Stomach (tissue), 8 donors: ENCODE measurements at regions not wholly inside any gene's neighbourhood (a gene's known extent, or its start where the extent isn't known, plus 50 kb on each side); places are given as distances from the start of the nearest gene placed in this dataset.

Experiments used
- DNase-seq, 2 donors: peaks; one replicate each; pipeline versions ENCODE4 v3.0.0 to v3.0.0-alpha.2; 2013 to 2019
- H3K27ac ChIP-seq, 5 donors: fragments of 200-600 bp in 4 of 5; sonication (generic) in 4 of 5; one replicate each; pipeline ENCODE4 v1.5.1; 2013 to 2019; ENCODE audit warnings: mild to moderate bottlenecking in 1 of 5, moderate library complexity in 1 of 5
- H3K27me3 ChIP-seq, 3 donors: fragments of 200-600 bp; sonication (generic); one replicate each; pipeline ENCODE4 v1.5.1; 2017 to 2019; ENCODE audit warnings: mixed run types in 1 of 3
- H3K36me3 ChIP-seq, 4 donors: fragments of 200-600 bp; sonication (generic); 1 replicate in 3 of 4; 2 replicates in 1 of 4; pipeline ENCODE4 v1.5.1; 2016 to 2019
- H3K4me1 ChIP-seq, 4 donors: fragments of 200-600 bp; sonication (generic); one replicate each; pipeline ENCODE4 v1.5.1; 2016 to 2019
- H3K4me3 ChIP-seq, 4 donors: fragments of 200-600 bp; sonication (generic) in 3 of 4; one replicate each; pipeline ENCODE4 v1.5.1; 2016 to 2019; ENCODE audit warnings: mild to moderate bottlenecking in 1 of 4
- H3K9me3 ChIP-seq, 4 donors: fragments of 200-600 bp; sonication (generic); one replicate each; pipeline ENCODE4 v1.5.1; 2016 to 2019
- CTCF ChIP-seq, 7 experiments: fragments of 450-650 bp in 4 of 7; fragments of 200-600 bp in 3 of 7; sonication (generic) in 3 of 7; IDR thresholded peaks; one replicate each; pipeline ENCODE4 v1.5.1; 2016 to 2019; ENCODE audit warnings: antibody characterized with exemption in 7 of 7, control low read depth in 2 of 7, mild to moderate bottlenecking in 1 of 7
- EP300 ChIP-seq: sonication (generic); formaldehyde crosslinking; IDR thresholded peaks from one replicate; pipeline ENCODE4 v1.6.1; 2017; ENCODE audit warnings: antibody characterized with exemption
- POLR2A ChIP-seq, 4 donors: fragments of 450-650 bp; IDR thresholded peaks; one replicate each; pipeline ENCODE4 v1.6.1; 2016; ENCODE audit warnings: antibody characterized with exemption in 4 of 4, control low read depth in 2 of 4, mild to moderate bottlenecking in 1 of 4, moderate library complexity in 1 of 4
- POLR2AphosphoS5 ChIP-seq, 3 donors: sonication (generic); formaldehyde crosslinking; IDR thresholded peaks; one replicate each; pipeline ENCODE4 v1.6.1; 2016; ENCODE audit warnings: antibody characterized with exemption in 3 of 3
- WGBS, 5 donors: extraction: QIAGEN DNeasy Blood & Tissue Kit in 3 of 5; methylation state at CpG; one replicate each; pipeline versions ENCODE4 v1.1.5 to v1.1.7; 2013 to 2018; 5-methylcytosine and 5-hydroxymethylcytosine counted together
- intact Hi-C: fragments of 100-400 bp; cut with DNase I; formaldehyde crosslinking; loops from one replicate; pipeline ENCODE4 v1.15.1; 2023; ENCODE audit warnings: low total_unique reads
- donor health status: healthy with polysubstance abuse.
- donor health status: Bipolar disorder and iron deficiency.
- donor health status: healthy.

GRCh38 chr5:82698026-82698425, 379.2 kb downstream of the TMEM167A start:
- DNase-seq, result no peak
- Histone ChIP-seq H3K36me3 (no peaks in the 10 kb centered on the region), H3K27ac (no peak overlapping the region), H3K27me3 (no peaks in the 10 kb centered on the region), H3K4me3 (no peak overlapping the region), H3K9me3 (no peaks in the 10 kb centered on the region), H3K4me1 (no peaks in the 10 kb centered on the region)
- TF ChIP-seq EP300 (no peak), CTCF (IDR thresholded peaks at IDR 0.05) (no peak), POLR2A (IDR thresholded peaks at IDR 0.05) (no peak), POLR2AphosphoS5 (IDR thresholded peaks at IDR 0.05) (no peak)
- intact Hi-C loops, result no loop called here
- WGBS, 5 donors, result 65 to 94% (median 82%) methylated on average over 1 of the region's 1 CpG

- no peak for TF ChIP-seq POLR2AphosphoS5 (IDR thresholded peaks at IDR 0.05)
- no peak for TF ChIP-seq CTCF (IDR thresholded peaks at IDR 0.05)
- no peak for TF ChIP-seq POLR2A (IDR thresholded peaks at IDR 0.05)
- TF ChIP-seq EP300, result no peak
- DNase-seq, result no peak
- Histone ChIP-seq H3K9me3 (no peaks in the 10 kb centered on the region), H3K27me3 (no peaks in the 10 kb centered on the region), H3K4me1 (no peaks in the 10 kb centered on the region), H3K4me3 (no peak overlapping the region), H3K27ac (no peak overlapping the region), H3K36me3 (no peaks in the 10 kb centered on the region)
- WGBS, 5 donors, result 61 to 74% (median 74%) methylated on average over 2 of the region's 2 CpGs
- intact Hi-C loops, result no loop called here
Observed at GRCh38 chr5:82694711-82695285, 382.4 kb downstream of the TMEM167A start.

GRCh38 chr5:82692826-82693225, 384.4 kb downstream of the TMEM167A start:
- DNase-seq, result no peak
- Histone ChIP-seq H3K4me1 (no peaks in the 10 kb centered on the region), H3K27ac (no peak overlapping the region), H3K9me3 (no peaks in the 10 kb centered on the region), H3K36me3 (no peaks in the 10 kb centered on the region), H3K27me3 (no peaks in the 10 kb centered on the region), H3K4me3 (no peak overlapping the region)
- intact Hi-C loops, result no loop called here
- WGBS, 5 donors, result 76 to 90% (median 85%) methylated on average over 2 of the region's 2 CpGs
- TF ChIP-seq POLR2A (IDR thresholded peaks at IDR 0.05) (no peak), EP300 (no peak), CTCF (IDR thresholded peaks at IDR 0.05) (no peak), POLR2AphosphoS5 (IDR thresholded peaks at IDR 0.05) (no peak)

GRCh38 chr5:82684659-82685058, 392.5 kb downstream of the TMEM167A start:
- WGBS, 5 donors, result 81 to 91% (median 85%) methylated on average over 2 of the region's 2 CpGs
- no peak for DNase-seq
- no peak for TF ChIP-seq EP300
- no peak for TF ChIP-seq CTCF (IDR thresholded peaks at IDR 0.05)
- no peak for TF ChIP-seq POLR2AphosphoS5 (IDR thresholded peaks at IDR 0.05)
- no peak for TF ChIP-seq POLR2A (IDR thresholded peaks at IDR 0.05)
- intact Hi-C loops, result no loop called here
- Histone ChIP-seq H3K9me3 (no peaks in the 10 kb centered on the region), H3K27ac (no peak overlapping the region), H3K27me3 (no peaks in the 10 kb centered on the region), H3K36me3 (no peaks in the 10 kb centered on the region), H3K4me3 (no peak overlapping the region), H3K4me1 (no peaks in the 10 kb centered on the region)
